ENCODE measurements at regions not wholly inside any gene's neighbourhood (a gene's known extent, or its start where the extent isn't known, plus 50 kb on each side); places are given as distances from the start of the nearest gene placed in this dataset.
"Not testable (repeated sequence)": the region's sequence is repeated elsewhere in the genome, so short reads cannot be mapped to it uniquely, and the experiment has no call there.

GRCh38 chr5:109992264-109992915, 302.7 kb downstream of the MAN2A1 start:
- DNase-seq, result no peak

GRCh38 chr5:109994135-109994534, 304.4 kb downstream of the MAN2A1 start:
- no peak for DNase-seq

- DNase-seq, result no peak
These were observed 306.5 kb downstream of the MAN2A1 start for GRCh38 chr5:109996246-109996645.

GRCh38 chr5:109997161-109997560, 307.4 kb downstream of the MAN2A1 start:
- DNase-seq, result no peak

GRCh38 chr5:109998208-109998607, 308.5 kb downstream of the MAN2A1 start:
- no peak for DNase-seq

- no peak for DNase-seq
These were observed 309.0 kb downstream of the MAN2A1 start for GRCh38 chr5:109998726-109999125.

GRCh38 chr5:110001648-110002047, 311.9 kb downstream of the MAN2A1 start:
- no peak for DNase-seq

GRCh38 chr5:110002652-110003051, 312.9 kb downstream of the MAN2A1 start:
- DNase-seq, result no peak

- DNase-seq, result not testable (repeated sequence)
These were observed 316.3 kb downstream of the MAN2A1 start for GRCh38 chr5:110005907-110006562.

- DNase-seq, result no peak
These were observed 317.4 kb downstream of the MAN2A1 start for GRCh38 chr5:110007101-110007500.

GRCh38 chr5:110008131-110008530, 318.4 kb downstream of the MAN2A1 start:
- no peak for DNase-seq

GRCh38 chr5:110012145-110012544, 322.4 kb downstream of the MAN2A1 start:
- no peak for DNase-seq

- no peak for DNase-seq
These were observed 323.3 kb downstream of the MAN2A1 start for GRCh38 chr5:110013017-110013416.

GRCh38 chr5:110017854-110018253, 328.1 kb downstream of the MAN2A1 start:
- DNase-seq, result no peak

GRCh38 chr5:110018509-110018908, 328.8 kb downstream of the MAN2A1 start:
- no peak for DNase-seq

- DNase-seq, result no peak
These were observed 329.4 kb downstream of the MAN2A1 start for GRCh38 chr5:110019119-110019518.

GRCh38 chr5:110019780-110020179, 330.1 kb downstream of the MAN2A1 start:
- DNase-seq, result no peak

- no peak for DNase-seq
These were observed 331.5 kb downstream of the MAN2A1 start for GRCh38 chr5:110021251-110021650.

GRCh38 chr5:110025160-110025559, 335.4 kb downstream of the MAN2A1 start:
- no peak for DNase-seq

- no peak for DNase-seq
These were observed 338.0 kb downstream of the MAN2A1 start for GRCh38 chr5:110027527-110028322.

GRCh38 chr5:110031402-110032140, 341.8 kb downstream of the MAN2A1 start:
- DNase-seq, result no peak

GRCh38 chr5:110032376-110032775, 342.6 kb downstream of the MAN2A1 start:
- DNase-seq, result no peak

GRCh38 chr5:110034056-110034600, 344.4 kb downstream of the MAN2A1 start:
- DNase-seq, result no peak

Measured in bone marrow (tissue), 2 donors.